Activated T-cell treated with anti-CD3 and anti-CD28 coated beads for 48 hours (primary cell): ENCODE measurements at regions not wholly inside any gene's neighbourhood (a gene's known extent, or its start where the extent isn't known, plus 50 kb on each side); places are given as distances from the start of the nearest gene placed in this dataset.

Experiments
- DNase-seq: peaks from one replicate; pipeline ENCODE4 v3.0.0-alpha.2; 2020; ENCODE audit warnings: low read depth

- no peak for DNase-seq
Observed at GRCh38 chr12:107891967-107892366, 117.5 kb downstream of the ASCL4 start.

- DNase-seq: no peak
Observed at GRCh38 chr12:107894589-107894988, 120.1 kb downstream of the ASCL4 start.

- DNase-seq: no peak
Observed at GRCh38 chr12:107895966-107896365, 121.5 kb downstream of the ASCL4 start.

GRCh38 chr12:107900588-107900987, 126.1 kb downstream of the ASCL4 start:
- DNase-seq: no peak

GRCh38 chr12:107903341-107904061, 129.0 kb downstream of the ASCL4 start:
- DNase-seq: peak; percentile 74

- DNase-seq: no peak
Observed at GRCh38 chr12:107906707-107907106, 132.2 kb downstream of the ASCL4 start.

GRCh38 chr12:107912421-107913004, 138.0 kb downstream of the ASCL4 start:
- peak; percentile 68 for DNase-seq

- no peak for DNase-seq
Observed at GRCh38 chr12:107914460-107914977, 140.0 kb downstream of the ASCL4 start.

GRCh38 chr12:107917912-107918800, 143.7 kb downstream of the ASCL4 start:
- no peak for DNase-seq

- no peak for DNase-seq
Observed at GRCh38 chr12:107921062-107921461, 146.6 kb downstream of the ASCL4 start.

GRCh38 chr12:107925125-107925524, 150.6 kb downstream of the ASCL4 start:
- DNase-seq: no peak

GRCh38 chr12:107929436-107929835, 154.9 kb downstream of the ASCL4 start:
- DNase-seq: no peak

- DNase-seq: no peak
Observed at GRCh38 chr12:107931761-107932160, 157.3 kb downstream of the ASCL4 start.

GRCh38 chr12:107938446-107938845, 163.9 kb downstream of the ASCL4 start:
- DNase-seq: no peak

- no peak for DNase-seq
Observed at GRCh38 chr12:107948391-107948945, 174.0 kb downstream of the ASCL4 start.

GRCh38 chr12:107951024-107951423, 176.5 kb downstream of the ASCL4 start:
- DNase-seq: no peak

- no peak for DNase-seq
Observed at GRCh38 chr12:107955966-107956643, 173.0 kb upstream of the WSCD2 start.

GRCh38 chr12:107957459-107957858, 171.6 kb upstream of the WSCD2 start:
- DNase-seq: no peak

GRCh38 chr12:107963635-107964034, 165.5 kb upstream of the WSCD2 start:
- no peak for DNase-seq

GRCh38 chr12:107967170-107967569, 161.9 kb upstream of the WSCD2 start:
- DNase-seq: no peak

GRCh38 chr12:107973950-107974349, 155.1 kb upstream of the WSCD2 start:
- DNase-seq: no peak

- no peak for DNase-seq
Observed at GRCh38 chr12:107976331-107976730, 152.8 kb upstream of the WSCD2 start.
